ENCODE measurements at regions not wholly inside any gene's neighbourhood (a gene's known extent, or its start where the extent isn't known, plus 50 kb on each side); places are given as distances from the start of the nearest gene placed in this dataset.

GRCh38 chr14:53510281-53510912, 357.3 kb upstream of the DDHD1 start:
- DNase-seq = no peak

- no peak for DNase-seq
These were observed 356.4 kb upstream of the DDHD1 start for GRCh38 chr14:53509276-53510244.

GRCh38 chr14:53501361-53502211, 348.5 kb upstream of the DDHD1 start:
- DNase-seq = no peak

GRCh38 chr14:53500191-53500590, 347.1 kb upstream of the DDHD1 start:
- no peak for DNase-seq

- no peak for DNase-seq
These were observed 343.5 kb upstream of the DDHD1 start for GRCh38 chr14:53496668-53497067.

GRCh38 chr14:53495846-53496343, 342.8 kb upstream of the DDHD1 start:
- no peak for DNase-seq

GRCh38 chr14:53494587-53494986, 341.5 kb upstream of the DDHD1 start:
- DNase-seq = no peak

- no peak for DNase-seq
These were observed 340.7 kb upstream of the DDHD1 start for GRCh38 chr14:53493860-53494259.

GRCh38 chr14:53493320-53493719, 340.2 kb upstream of the DDHD1 start:
- no peak for DNase-seq

- no peak for DNase-seq
These were observed 338.8 kb upstream of the DDHD1 start for GRCh38 chr14:53491884-53492277.

GRCh38 chr14:53491256-53491883, 338.2 kb upstream of the DDHD1 start:
- no peak for DNase-seq

GRCh38 chr14:53478174-53478573, 325.1 kb upstream of the DDHD1 start:
- no peak for DNase-seq

- no peak for DNase-seq
These were observed 320.4 kb upstream of the DDHD1 start for GRCh38 chr14:53473480-53473879.

- DNase-seq = no peak
These were observed 319.2 kb upstream of the DDHD1 start for GRCh38 chr14:53472306-53472705.

- no peak for DNase-seq
These were observed 317.4 kb upstream of the DDHD1 start for GRCh38 chr14:53470351-53471043.

GRCh38 chr14:53468876-53469275, 315.8 kb upstream of the DDHD1 start:
- no peak for DNase-seq

GRCh38 chr14:53464376-53464775, 311.3 kb upstream of the DDHD1 start:
- DNase-seq = no peak

GRCh38 chr14:53462931-53463778, 310.0 kb upstream of the DDHD1 start:
- DNase-seq = no peak

- DNase-seq = no peak
These were observed 308.7 kb upstream of the DDHD1 start for GRCh38 chr14:53461858-53462257.

- DNase-seq = no peak
These were observed 307.4 kb upstream of the DDHD1 start for GRCh38 chr14:53460544-53460943.

GRCh38 chr14:53458368-53458814, 305.3 kb upstream of the DDHD1 start:
- no peak for DNase-seq
